MCF 10A (cell line): ENCODE measurements at regions not wholly inside any gene's neighbourhood (a gene's known extent, or its start where the extent isn't known, plus 50 kb on each side); places are given as distances from the start of the nearest gene placed in this dataset.

ENCODE experiments used
- BruUV-seq: library from RNA; stranded (reverse); fragments of 400-500 nt; replicated peaks from 2 replicates; lab custom pipeline; 2021; lab: Mats Ljungman, UMichigan
- CTCF ChIA-PET: fragments of 300-600 bp; sonication (Branson Sonifier 250); formaldehyde crosslinking; extraction: SDS; loops from one replicate; lab custom pipeline; 2021; ENCODE audit warnings: antibody characterized with exemption, inconsistent platforms; lab: Yijun Ruan, JAX
- POLR2A ChIA-PET: fragments of 300-600, 350-650 bp; sonication (Branson Sonifier 250); formaldehyde crosslinking; extraction: SDS; loops from one replicate; lab custom pipeline; 2020; ENCODE audit warnings: antibody characterized with exemption, inconsistent platforms; lab: Yijun Ruan, JAX
- DNase-seq: peaks from one replicate; pipeline ENCODE4 v3.0.0-alpha.2; 2018; ENCODE audit not compliant: unreplicated experiment
- H3K27ac Mint-ChIP-seq: one replicate; pipeline ENCODE4 v1.8.0; 2022; ENCODE audit warnings: mild to moderate bottlenecking, low read depth, mixed read lengths; ENCODE audit not compliant: unreplicated experiment
- H3K27me3 Mint-ChIP-seq: one replicate; pipeline ENCODE4 v1.8.0; 2022; ENCODE audit warnings: mixed read lengths; ENCODE audit not compliant: insufficient read depth, unreplicated experiment
- H3K36me3 Mint-ChIP-seq: one replicate; pipeline ENCODE4 v1.8.0; 2022; ENCODE audit warnings: mild to moderate bottlenecking, moderate library complexity, mixed read lengths; ENCODE audit not compliant: insufficient read depth, unreplicated experiment
- H3K4me1 Mint-ChIP-seq: one replicate; pipeline ENCODE4 v1.8.0; 2022; ENCODE audit warnings: mixed read lengths; ENCODE audit not compliant: insufficient read depth, unreplicated experiment
- H3K4me3 Mint-ChIP-seq: one replicate; pipeline ENCODE4 v1.8.0; 2022; ENCODE audit warnings: mild to moderate bottlenecking, moderate library complexity, mixed read lengths; ENCODE audit not compliant: unreplicated experiment
- H3K9me3 Mint-ChIP-seq: one replicate; pipeline ENCODE4 v1.8.0; 2022; ENCODE audit warnings: mixed read lengths; ENCODE audit not compliant: unreplicated experiment
- intact Hi-C: fragments of 100-400 bp; cut with micrococcal nuclease; formaldehyde crosslinking; loops from 2 replicates; pipeline ENCODE4 v1.14.1; 2022
- TF ChIP-seq, protein P1 (sequence below): fragments of 200-600 bp; IDR thresholded peaks from one replicate; pipeline ENCODE4 v1.8.0; 2022; ENCODE audit warnings: antibody characterized with exemption, mild to moderate bottlenecking; ENCODE audit not compliant: unreplicated experiment

DNA sequence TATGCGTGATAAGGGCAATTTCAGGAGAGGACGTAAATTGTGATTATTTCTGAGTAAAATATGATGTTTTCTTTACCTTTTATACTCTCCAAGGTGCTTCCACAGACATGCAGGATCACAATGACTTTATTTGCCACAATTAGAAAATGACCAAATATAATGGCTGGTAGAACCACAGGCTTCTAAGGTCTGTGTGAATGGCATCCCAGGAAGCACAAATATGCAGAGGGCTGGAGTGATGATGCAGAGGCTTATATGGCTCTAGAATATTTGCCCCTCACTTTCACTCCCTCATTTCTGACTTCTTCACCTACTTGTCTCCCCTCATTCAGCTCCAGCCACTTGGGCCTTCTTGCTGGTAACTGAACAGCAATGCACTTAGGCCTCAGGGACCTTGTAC lies 502.1 kb upstream of the MAP3K7 start:
- TF ChIP-seq, protein P1, sequence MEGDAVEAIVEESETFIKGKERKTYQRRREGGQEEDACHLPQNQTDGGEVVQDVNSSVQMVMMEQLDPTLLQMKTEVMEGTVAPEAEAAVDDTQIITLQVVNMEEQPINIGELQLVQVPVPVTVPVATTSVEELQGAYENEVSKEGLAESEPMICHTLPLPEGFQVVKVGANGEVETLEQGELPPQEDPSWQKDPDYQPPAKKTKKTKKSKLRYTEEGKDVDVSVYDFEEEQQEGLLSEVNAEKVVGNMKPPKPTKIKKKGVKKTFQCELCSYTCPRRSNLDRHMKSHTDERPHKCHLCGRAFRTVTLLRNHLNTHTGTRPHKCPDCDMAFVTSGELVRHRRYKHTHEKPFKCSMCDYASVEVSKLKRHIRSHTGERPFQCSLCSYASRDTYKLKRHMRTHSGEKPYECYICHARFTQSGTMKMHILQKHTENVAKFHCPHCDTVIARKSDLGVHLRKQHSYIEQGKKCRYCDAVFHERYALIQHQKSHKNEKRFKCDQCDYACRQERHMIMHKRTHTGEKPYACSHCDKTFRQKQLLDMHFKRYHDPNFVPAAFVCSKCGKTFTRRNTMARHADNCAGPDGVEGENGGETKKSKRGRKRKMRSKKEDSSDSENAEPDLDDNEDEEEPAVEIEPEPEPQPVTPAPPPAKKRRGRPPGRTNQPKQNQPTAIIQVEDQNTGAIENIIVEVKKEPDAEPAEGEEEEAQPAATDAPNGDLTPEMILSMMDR = no peak
- Mint-ChIP-seq H3K27me3 (peaks cover 10% of the 10 kb centered on the region), H3K27ac (no peak overlapping the region), H3K4me1 (no peaks in the 10 kb centered on the region), H3K36me3 (no peaks in the 10 kb centered on the region), H3K9me3 (no peaks in the 10 kb centered on the region), H3K4me3 (no peak overlapping the region)
- BruUV-seq = no TSS peak
- intact Hi-C loops = loop anchor here (10.0 kb wide), 1 partner anchor 1686 kb away; no protein-coding TSS in a partner anchor
- CTCF ChIA-PET = interaction anchor here (1.2 to 6.1 kb wide), 2 partner anchors 7 to 147 kb away, joined by 3 to 65 read pairs; no protein-coding TSS in a partner anchor
- DNase-seq = no peak
- POLR2A ChIA-PET = interaction anchor here (0.5 kb wide), 1 partner anchor 109 kb away, joined by 3 read pairs; no protein-coding TSS in a partner anchor

GRCh38 chr6:91088515-91088914 lies 501.6 kb upstream of the MAP3K7 start:
- H3K36me3 Mint-ChIP-seq = no peaks in the 10 kb centered on the region
- no peak for DNase-seq
- POLR2A ChIA-PET = interaction anchor here (0.5 to 0.9 kb wide), 2 partner anchors 19 to 109 kb away, joined by 3 to 4 read pairs; no protein-coding TSS in a partner anchor
- H3K27me3 Mint-ChIP-seq = peaks cover 15% of the 10 kb centered on the region
- no peaks in the 10 kb centered on the region for H3K4me1 Mint-ChIP-seq
- H3K27ac Mint-ChIP-seq = no peak overlapping the region
- no peak overlapping the region for H3K4me3 Mint-ChIP-seq
- TF ChIP-seq, protein P1 = no peak
- no peaks in the 10 kb centered on the region for H3K9me3 Mint-ChIP-seq
- intact Hi-C loops = loop anchor here (10.0 kb wide), 1 partner anchor 1686 kb away; no protein-coding TSS in a partner anchor
- CTCF ChIA-PET = interaction anchor here (1.2 kb wide), 1 partner anchor 147 kb away, joined by 3 read pairs; no protein-coding TSS in a partner anchor
- no TSS peak for BruUV-seq

DNA sequence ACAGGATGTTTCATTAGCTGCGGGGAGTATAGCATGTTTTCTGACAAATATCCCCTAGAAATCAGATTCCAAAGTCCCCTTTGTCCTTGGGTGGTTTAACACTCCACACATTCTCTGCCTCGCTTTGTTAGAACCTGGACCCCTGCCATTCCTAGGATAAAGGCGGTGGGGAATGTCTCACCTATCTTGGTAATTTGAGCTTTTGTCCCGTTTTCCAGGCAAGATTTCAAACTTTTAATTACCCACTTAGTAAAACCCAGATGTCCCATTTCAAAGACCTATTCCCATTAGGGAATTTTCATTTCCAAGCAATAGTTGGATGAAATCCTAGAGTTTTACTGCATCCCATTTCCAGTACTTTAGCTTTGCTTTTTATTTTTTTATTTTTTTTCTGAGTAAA lies 501.0 kb upstream of the MAP3K7 start:
- intact Hi-C loops = loop anchor here (10.0 kb wide), 1 partner anchor 1687 kb away; no protein-coding TSS in a partner anchor
- BruUV-seq = no TSS peak
- Mint-ChIP-seq H3K4me1 (no peaks in the 10 kb centered on the region), H3K4me3 (no peak overlapping the region), H3K27ac (no peak overlapping the region), H3K27me3 (peaks cover 17% of the 10 kb centered on the region), H3K36me3 (no peaks in the 10 kb centered on the region), H3K9me3 (no peaks in the 10 kb centered on the region)
- DNase-seq = no peak
- POLR2A ChIA-PET = interaction anchor here (0.9 kb wide), 1 partner anchor 20 kb away, joined by 4 read pairs; no protein-coding TSS in a partner anchor
- CTCF ChIA-PET = interaction anchor here (0.9 kb wide), 1 partner anchor 147 kb away, joined by 3 read pairs; no protein-coding TSS in a partner anchor
- TF ChIP-seq, protein P1 = no peak

DNA sequence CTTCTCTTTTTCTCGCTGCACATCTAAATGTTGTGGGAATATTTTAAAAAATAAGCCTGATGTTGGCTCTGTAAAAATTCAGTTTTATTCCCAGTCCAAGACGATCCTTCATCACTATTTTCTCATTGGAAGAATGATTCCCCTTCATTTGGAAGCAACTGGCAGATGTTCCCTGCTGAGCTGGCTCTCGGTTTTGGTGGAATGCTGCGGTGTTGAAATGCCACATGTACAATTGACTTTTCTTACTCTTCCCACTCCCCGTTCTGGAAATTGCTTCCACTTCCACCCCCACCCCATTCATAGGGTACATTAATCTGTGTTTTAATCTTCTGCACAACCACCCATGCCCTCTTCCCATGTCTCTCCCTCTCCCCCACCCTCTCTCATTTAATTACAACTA lies 496.3 kb upstream of the MAP3K7 start:
- Mint-ChIP-seq H3K27ac (no peak overlapping the region), H3K4me3 (no peak overlapping the region), H3K4me1 (peaks cover 5% of the 10 kb centered on the region), H3K27me3 (peaks cover 17% of the 10 kb centered on the region), H3K36me3 (no peaks in the 10 kb centered on the region), H3K9me3 (no peaks in the 10 kb centered on the region)
- ChIA-PET CTCF (interaction anchor here (0.6 to 5.6 kb wide), 11 partner anchors 9 to 692 kb away, joined by 3 to 65 read pairs (median 5); no protein-coding TSS in a partner anchor), POLR2A (no interaction called here)
- intact Hi-C loops = loop anchor here (10.0 kb wide), 1 partner anchor 1692 kb away; no protein-coding TSS in a partner anchor
- BruUV-seq = no TSS peak
- DNase-seq = no peak
- TF ChIP-seq, protein P1 = no peak
